Gastrocnemius medialis (tissue), 4 donors: ENCODE measurements at regions not wholly inside any gene's neighbourhood (a gene's known extent, or its start where the extent isn't known, plus 50 kb on each side); places are given as distances from the start of the nearest gene placed in this dataset.

Source experiments
- CTCF ChIP-seq, 5 experiments: fragments of 450-650 bp in 3 of 5; fragments of 200-600 bp in 2 of 5; sonication (generic) in 2 of 5; IDR thresholded peaks in 4 of 5; conservative IDR thresholded peaks in 1 of 5; 1 replicate in 4 of 5; 2 replicates in 1 of 5; pipeline ENCODE4 v1.5.1; 2016 to 2019; ENCODE audit warnings: antibody characterized with exemption in 5 of 5, mild to moderate bottlenecking in 3 of 5, moderate library complexity in 3 of 5
- POLR2A ChIP-seq, 2 donors: fragments of 450-650 bp; IDR thresholded peaks; one replicate each; pipeline ENCODE4 v1.6.1; 2017; ENCODE audit warnings: antibody characterized with exemption in 2 of 2, mild to moderate bottlenecking in 2 of 2, moderate library complexity in 2 of 2

- TF ChIP-seq CTCF (IDR thresholded peaks at IDR 0.05 in 4 of 5, conservative IDR thresholded peaks at IDR 0.05 in 1 of 5) (no peak), POLR2A (IDR thresholded peaks at IDR 0.05) (no peak)
Measured at GRCh38 chr11:130999992-131000770, 83.9 kb upstream of the SNX19 start.
